Ishikawa (cell line): ENCODE measurements at regions not wholly inside any gene's neighbourhood (a gene's known extent, or its start where the extent isn't known, plus 50 kb on each side); places are given as distances from the start of the nearest gene placed in this dataset.

Experiments used
- CEBPB ChIP-seq: IDR thresholded peaks from 2 replicates; pipeline ENCODE4 v1.6.1; 2012
- CREB1 ChIP-seq: IDR thresholded peaks from 2 replicates; pipeline ENCODE4 v1.6.1; 2012; ENCODE audit warnings: low read depth
- EGR1 ChIP-seq: IDR thresholded peaks from 2 replicates; pipeline ENCODE4 v1.6.1; 2012
- EP300 ChIP-seq: IDR thresholded peaks from 2 replicates; pipeline ENCODE4 v1.6.1; 2012; ENCODE audit warnings: borderline replicate concordance
- FOXM1 ChIP-seq: IDR thresholded peaks from 2 replicates; pipeline ENCODE4 v1.6.1; 2012; ENCODE audit warnings: low read depth, borderline replicate concordance
- MAX ChIP-seq: IDR thresholded peaks from 2 replicates; pipeline ENCODE4 v1.6.1; 2012
- NFIC ChIP-seq: IDR thresholded peaks from 2 replicates; pipeline ENCODE4 v1.6.1; 2012
- RAD21 ChIP-seq: IDR thresholded peaks from 2 replicates; pipeline ENCODE4 v1.6.1; 2012; ENCODE audit warnings: low read depth
- REST ChIP-seq: IDR thresholded peaks from 2 replicates; pipeline ENCODE4 v1.6.1; 2012; ENCODE audit warnings: low read depth, mild to moderate bottlenecking
- TAF1 ChIP-seq: IDR thresholded peaks from 2 replicates; pipeline ENCODE4 v1.6.1; 2012; ENCODE audit warnings: low read depth, mild to moderate bottlenecking
- TCF12 ChIP-seq: IDR thresholded peaks from 2 replicates; pipeline ENCODE4 v1.6.1; 2012; ENCODE audit warnings: low read depth
- TEAD4 ChIP-seq: IDR thresholded peaks from 2 replicates; pipeline ENCODE4 v1.6.1; 2012
- USF1 ChIP-seq: IDR thresholded peaks from 2 replicates; pipeline ENCODE4 v1.6.1; 2012
- YY1 ChIP-seq: IDR thresholded peaks from 2 replicates; pipeline ENCODE4 v1.6.1; 2012; ENCODE audit warnings: low read depth
- ZBTB7A ChIP-seq: IDR thresholded peaks from 2 replicates; pipeline ENCODE4 v1.6.1; 2012; ENCODE audit warnings: low read depth

GRCh38 chr18:43877616-43878321, 600.5 kb upstream of the SYT4 start:
- TF ChIP-seq TAF1 (no peak), TEAD4 (no peak), USF1 (no peak), RAD21 (no peak), CEBPB (no peak), REST (no peak), FOXM1 (no peak), MAX (no peak), EP300 (no peak), YY1 (no peak), EGR1 (no peak), TCF12 (no peak), NFIC (no peak)

GRCh38 chr18:43879415-43879814, 602.1 kb upstream of the SYT4 start:
- TF ChIP-seq NFIC (no peak), FOXM1 (no peak), CREB1 (no peak)

GRCh38 chr18:43882358-43883055, 605.2 kb upstream of the SYT4 start:
- TF ChIP-seq RAD21 = no peak
- no peak for TF ChIP-seq USF1
- no peak for TF ChIP-seq EGR1
- TF ChIP-seq YY1 = no peak
- TF ChIP-seq TAF1 = no peak
- no peak for TF ChIP-seq CEBPB

- TF ChIP-seq USF1 (no peak), NFIC (no peak), TAF1 (no peak), YY1 (no peak), EP300 (no peak), EGR1 (no peak), RAD21 (no peak), TEAD4 (no peak)
Measured at GRCh38 chr18:43883886-43884285, 606.6 kb upstream of the SYT4 start.

GRCh38 chr18:43886341-43886740, 609.1 kb upstream of the SYT4 start:
- TF ChIP-seq EGR1 (no peak), ZBTB7A (no peak), CEBPB (no peak), TAF1 (no peak), TCF12 (no peak), USF1 (no peak), YY1 (no peak), REST (no peak), NFIC (no peak)

- TF ChIP-seq TEAD4 (no peak), USF1 (no peak), FOXM1 (no peak), CEBPB (no peak), ZBTB7A (no peak), TCF12 (no peak), TAF1 (no peak), REST (no peak), MAX (no peak)
Measured at GRCh38 chr18:43887491-43887890, 610.2 kb upstream of the SYT4 start.
